HG03064 (cell line): ENCODE measurements at regions not wholly inside any gene's neighbourhood (a gene's known extent, or its start where the extent isn't known, plus 50 kb on each side); places are given as distances from the start of the nearest gene placed in this dataset.
A peak's percentile ranks its signal among the peaks of the same experiment; 100 is the strongest.
"Not testable (repeated sequence)": the region's sequence is repeated elsewhere in the genome, so short reads cannot be mapped to it uniquely, and the experiment has no call there.

Source experiments
- ATAC-seq: cut with Tn5 transposase; IDR thresholded peaks from one replicate; pipeline ENCODE4 v1.9.1; 2021; ENCODE audit warnings: low read depth; ENCODE audit not compliant: unreplicated experiment

GRCh38 chr12:23340351-23340750 lies 609.1 kb downstream of the SOX5 start:
- ATAC-seq, result no peak

GRCh38 chr12:23342407-23342806 lies 607.1 kb downstream of the SOX5 start:
- ATAC-seq, result no peak

GRCh38 chr12:23349564-23349963 lies 599.9 kb downstream of the SOX5 start:
- no peak for ATAC-seq

GRCh38 chr12:23350808-23351207 lies 598.7 kb downstream of the SOX5 start:
- peak; percentile 94 for ATAC-seq

GRCh38 chr12:23352670-23353069 lies 596.8 kb downstream of the SOX5 start:
- ATAC-seq, result no peak

GRCh38 chr12:23354800-23355199 lies 594.7 kb downstream of the SOX5 start:
- ATAC-seq, result no peak

GRCh38 chr12:23356440-23356839 lies 593.0 kb downstream of the SOX5 start:
- ATAC-seq, result no peak

GRCh38 chr12:23356927-23357708 lies 592.4 kb downstream of the SOX5 start:
- no peak for ATAC-seq

- ATAC-seq, result no peak
These were observed 589.3 kb downstream of the SOX5 start for GRCh38 chr12:23359975-23360701.

- ATAC-seq, result no peak
These were observed 587.5 kb downstream of the SOX5 start for GRCh38 chr12:23361971-23362370.

GRCh38 chr12:23368590-23368989 lies 580.9 kb downstream of the SOX5 start:
- no peak for ATAC-seq

GRCh38 chr12:23375621-23376020 lies 573.8 kb downstream of the SOX5 start:
- ATAC-seq, result no peak

- ATAC-seq, result no peak
These were observed 573.2 kb downstream of the SOX5 start for GRCh38 chr12:23376238-23376637.

GRCh38 chr12:23380419-23381100 lies 568.9 kb downstream of the SOX5 start:
- no peak for ATAC-seq

GRCh38 chr12:23388898-23389297 lies 560.6 kb downstream of the SOX5 start:
- ATAC-seq, result not testable (repeated sequence)

- not testable (repeated sequence) for ATAC-seq
These were observed 560.2 kb downstream of the SOX5 start for GRCh38 chr12:23389315-23389714.

GRCh38 chr12:23399402-23399933 lies 550.0 kb downstream of the SOX5 start:
- ATAC-seq, result no peak

- ATAC-seq, result no peak
These were observed 534.3 kb downstream of the SOX5 start for GRCh38 chr12:23415180-23415579.

GRCh38 chr12:23421556-23421955 lies 527.9 kb downstream of the SOX5 start:
- no peak for ATAC-seq

GRCh38 chr12:23423097-23423687 lies 526.3 kb downstream of the SOX5 start:
- ATAC-seq, result no peak

- ATAC-seq, result no peak
These were observed 525.7 kb downstream of the SOX5 start for GRCh38 chr12:23423796-23424195.
